ENCODE measurements at regions not wholly inside any gene's neighbourhood (a gene's known extent, or its start where the extent isn't known, plus 50 kb on each side); places are given as distances from the start of the nearest gene placed in this dataset.

DNA sequence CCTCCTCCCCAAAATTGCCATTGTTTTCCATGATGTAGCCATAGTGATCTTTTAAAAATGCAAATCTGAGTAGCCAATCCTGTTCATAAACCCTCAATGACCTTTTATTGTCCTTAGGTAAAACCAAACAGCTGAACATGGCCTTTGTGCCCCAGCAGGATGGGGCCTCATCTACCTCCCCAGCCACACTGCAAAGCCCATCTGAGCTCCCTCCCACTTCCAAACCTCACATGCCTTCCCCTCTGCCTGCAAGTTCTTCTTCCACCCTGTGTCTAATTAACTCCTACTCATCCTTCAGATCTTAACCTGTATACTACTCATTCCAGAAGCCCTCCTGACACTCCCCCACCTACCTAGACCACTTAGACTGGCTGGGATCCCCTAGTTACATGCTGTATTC lies 178.8 kb upstream of the NPVF start:
- TF ChIP-seq, protein P1, sequence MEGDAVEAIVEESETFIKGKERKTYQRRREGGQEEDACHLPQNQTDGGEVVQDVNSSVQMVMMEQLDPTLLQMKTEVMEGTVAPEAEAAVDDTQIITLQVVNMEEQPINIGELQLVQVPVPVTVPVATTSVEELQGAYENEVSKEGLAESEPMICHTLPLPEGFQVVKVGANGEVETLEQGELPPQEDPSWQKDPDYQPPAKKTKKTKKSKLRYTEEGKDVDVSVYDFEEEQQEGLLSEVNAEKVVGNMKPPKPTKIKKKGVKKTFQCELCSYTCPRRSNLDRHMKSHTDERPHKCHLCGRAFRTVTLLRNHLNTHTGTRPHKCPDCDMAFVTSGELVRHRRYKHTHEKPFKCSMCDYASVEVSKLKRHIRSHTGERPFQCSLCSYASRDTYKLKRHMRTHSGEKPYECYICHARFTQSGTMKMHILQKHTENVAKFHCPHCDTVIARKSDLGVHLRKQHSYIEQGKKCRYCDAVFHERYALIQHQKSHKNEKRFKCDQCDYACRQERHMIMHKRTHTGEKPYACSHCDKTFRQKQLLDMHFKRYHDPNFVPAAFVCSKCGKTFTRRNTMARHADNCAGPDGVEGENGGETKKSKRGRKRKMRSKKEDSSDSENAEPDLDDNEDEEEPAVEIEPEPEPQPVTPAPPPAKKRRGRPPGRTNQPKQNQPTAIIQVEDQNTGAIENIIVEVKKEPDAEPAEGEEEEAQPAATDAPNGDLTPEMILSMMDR (IDR thresholded peaks at IDR 0.05; ENCODE audit: low read depth, low read length) = no peak
- TF ChIP-seq EZH2phosphoT487 (IDR thresholded peaks at IDR 0.05; ENCODE audit: low read depth) = no peak

Data from OCI-LY3 (cell line).